ENCODE measurements at regions not wholly inside any gene's neighbourhood (a gene's known extent, or its start where the extent isn't known, plus 50 kb on each side); places are given as distances from the start of the nearest gene placed in this dataset.

- intact Hi-C loops (cut with DNase I) = no loop called here
- Histone ChIP-seq H3K4me1 (ENCODE audit: control insufficient read depth, insufficient read depth, low read length) (no peaks in the 10 kb centered on the region), H3K27me3 (ENCODE audit: control insufficient read depth, insufficient read depth) (no peaks in the 10 kb centered on the region), H3K4me3 (ENCODE audit: low read length) (no peak overlapping the region), H3K27ac (ENCODE audit: low read length) (no peak overlapping the region), H3K9me3 (ENCODE audit: control insufficient read depth, low read length) (no peaks in the 10 kb centered on the region)
- WGBS = 82% methylated on average over 3 of the region's 3 CpGs
- ATAC-seq = no peak
- no peak for DNase-seq
Observed at GRCh38 chr9:74348777-74349176, 148.4 kb upstream of the RORB start.

- Histone ChIP-seq H3K4me1 (ENCODE audit: control insufficient read depth, insufficient read depth, low read length) (no peaks in the 10 kb centered on the region), H3K9me3 (ENCODE audit: control insufficient read depth, low read length) (no peaks in the 10 kb centered on the region), H3K27ac (ENCODE audit: low read length) (no peak overlapping the region), H3K27me3 (ENCODE audit: control insufficient read depth, insufficient read depth) (no peaks in the 10 kb centered on the region), H3K4me3 (ENCODE audit: low read length) (no peak overlapping the region)
- no peak for ATAC-seq
- WGBS = 93% methylated on average over 2 of the region's 2 CpGs
- no peak for DNase-seq
- intact Hi-C loops (cut with DNase I) = no loop called here
Observed at GRCh38 chr9:74355107-74355506, 142.0 kb upstream of the RORB start.

GRCh38 chr9:74357577-74357976 lies 139.6 kb upstream of the RORB start:
- WGBS = 56% methylated on average over 2 of the region's 2 CpGs

GRCh38 chr9:74358959-74359358 lies 138.2 kb upstream of the RORB start:
- Histone ChIP-seq H3K9me3 (ENCODE audit: control insufficient read depth, low read length) (no peaks in the 10 kb centered on the region), H3K27me3 (ENCODE audit: control insufficient read depth, insufficient read depth) (no peaks in the 10 kb centered on the region), H3K4me1 (ENCODE audit: control insufficient read depth, insufficient read depth, low read length) (no peaks in the 10 kb centered on the region), H3K4me3 (ENCODE audit: low read length) (no peak overlapping the region), H3K27ac (ENCODE audit: low read length) (no peak overlapping the region)
- ATAC-seq (no peak), DNase-seq (no peak)
- 40% methylated on average over 4 of the region's 4 CpGs for WGBS
- intact Hi-C loops (cut with DNase I) = no loop called here

More at GRCh38 chr9:74357577-74357976, 139.6 kb upstream of the RORB start:
- intact Hi-C loops (cut with DNase I) = no loop called here
- DNase-seq = no peak
- Histone ChIP-seq H3K27me3 (ENCODE audit: control insufficient read depth, insufficient read depth) (no peaks in the 10 kb centered on the region), H3K4me1 (ENCODE audit: control insufficient read depth, insufficient read depth, low read length) (no peaks in the 10 kb centered on the region), H3K27ac (ENCODE audit: low read length) (no peak overlapping the region), H3K4me3 (ENCODE audit: low read length) (no peak overlapping the region), H3K9me3 (ENCODE audit: control insufficient read depth, low read length) (no peaks in the 10 kb centered on the region)
- ATAC-seq = no peak

- intact Hi-C loops (cut with DNase I) = no loop called here
- WGBS = 66% methylated on average over 1 of the region's 1 CpG
- Histone ChIP-seq H3K27ac (ENCODE audit: low read length) (no peak overlapping the region), H3K4me1 (ENCODE audit: control insufficient read depth, insufficient read depth, low read length) (no peaks in the 10 kb centered on the region), H3K9me3 (ENCODE audit: control insufficient read depth, low read length) (no peaks in the 10 kb centered on the region), H3K4me3 (ENCODE audit: low read length) (no peak overlapping the region), H3K27me3 (ENCODE audit: control insufficient read depth, insufficient read depth) (no peaks in the 10 kb centered on the region)
- DNase-seq (no peak), ATAC-seq (no peak)
Observed at GRCh38 chr9:74361508-74361907, 135.6 kb upstream of the RORB start.

GRCh38 chr9:74362423-74362822 lies 134.7 kb upstream of the RORB start:
- no peak for DNase-seq
- intact Hi-C loops (cut with DNase I) = no loop called here
- H3K27me3 ChIP-seq (ENCODE audit: control insufficient read depth, insufficient read depth) = no peaks in the 10 kb centered on the region

GRCh38 chr9:74366111-74366510 lies 131.0 kb upstream of the RORB start:
- no peak for DNase-seq
- 45% methylated on average over 3 of the region's 3 CpGs for WGBS
- H3K4me3 ChIP-seq (ENCODE audit: low read length) = no peak overlapping the region
- no peak overlapping the region for H3K27ac ChIP-seq (ENCODE audit: low read length)
- no peaks in the 10 kb centered on the region for H3K4me1 ChIP-seq (ENCODE audit: control insufficient read depth, insufficient read depth, low read length)
- H3K27me3 ChIP-seq (ENCODE audit: control insufficient read depth, insufficient read depth) = no peaks in the 10 kb centered on the region
- intact Hi-C loops (cut with DNase I) = no loop called here
- no peaks in the 10 kb centered on the region for H3K9me3 ChIP-seq (ENCODE audit: control insufficient read depth, low read length)
- no peak for ATAC-seq

More at GRCh38 chr9:74362423-74362822, 134.7 kb upstream of the RORB start:
- 69% methylated on average over 3 of the region's 3 CpGs for WGBS
- no peak overlapping the region for H3K4me3 ChIP-seq (ENCODE audit: low read length)
- no peaks in the 10 kb centered on the region for H3K4me1 ChIP-seq (ENCODE audit: control insufficient read depth, insufficient read depth, low read length)
- H3K9me3 ChIP-seq (ENCODE audit: control insufficient read depth, low read length) = no peaks in the 10 kb centered on the region
- H3K27ac ChIP-seq (ENCODE audit: low read length) = no peak overlapping the region
- no peak for ATAC-seq

GRCh38 chr9:74369844-74370243 lies 127.3 kb upstream of the RORB start:
- Histone ChIP-seq H3K4me1 (ENCODE audit: control insufficient read depth, insufficient read depth, low read length) (no peaks in the 10 kb centered on the region), H3K27ac (ENCODE audit: low read length) (no peak overlapping the region), H3K9me3 (ENCODE audit: control insufficient read depth, low read length) (no peaks in the 10 kb centered on the region), H3K27me3 (ENCODE audit: control insufficient read depth, insufficient read depth) (no peaks in the 10 kb centered on the region), H3K4me3 (ENCODE audit: low read length) (no peak overlapping the region)
- DNase-seq = no peak
- ATAC-seq = no peak
- WGBS = 76% methylated on average over 1 of the region's 1 CpG
- intact Hi-C loops (cut with DNase I) = no loop called here

GRCh38 chr9:74373348-74373747 lies 123.8 kb upstream of the RORB start:
- Histone ChIP-seq H3K4me1 (ENCODE audit: control insufficient read depth, insufficient read depth, low read length) (no peaks in the 10 kb centered on the region), H3K9me3 (ENCODE audit: control insufficient read depth, low read length) (no peaks in the 10 kb centered on the region), H3K4me3 (ENCODE audit: low read length) (no peak overlapping the region), H3K27ac (ENCODE audit: low read length) (no peak overlapping the region), H3K27me3 (ENCODE audit: control insufficient read depth, insufficient read depth) (no peaks in the 10 kb centered on the region)
- intact Hi-C loops (cut with DNase I) = no loop called here
- ATAC-seq = no peak
- no peak for DNase-seq

GRCh38 chr9:74379718-74380117 lies 117.4 kb upstream of the RORB start:
- WGBS = 44% methylated on average over 2 of the region's 2 CpGs
- Histone ChIP-seq H3K4me3 (ENCODE audit: low read length) (no peak overlapping the region), H3K27ac (ENCODE audit: low read length) (no peak overlapping the region), H3K4me1 (ENCODE audit: control insufficient read depth, insufficient read depth, low read length) (no peaks in the 10 kb centered on the region), H3K9me3 (ENCODE audit: control insufficient read depth, low read length) (no peaks in the 10 kb centered on the region), H3K27me3 (ENCODE audit: control insufficient read depth, insufficient read depth) (no peaks in the 10 kb centered on the region)
- intact Hi-C loops (cut with DNase I) = no loop called here
- ATAC-seq (no peak), DNase-seq (no peak)

GRCh38 chr9:74391816-74392215 lies 105.3 kb upstream of the RORB start:
- H3K4me1 ChIP-seq (ENCODE audit: control insufficient read depth, insufficient read depth, low read length) = no peaks in the 10 kb centered on the region
- no peak overlapping the region for H3K27ac ChIP-seq (ENCODE audit: low read length)
- H3K4me3 ChIP-seq (ENCODE audit: low read length) = no peak overlapping the region
- DNase-seq (no peak), ATAC-seq (no peak)
- intact Hi-C loops (cut with DNase I) = no loop called here
- no peaks in the 10 kb centered on the region for H3K9me3 ChIP-seq (ENCODE audit: control insufficient read depth, low read length)
- 78% methylated on average over 2 of the region's 2 CpGs for WGBS
- H3K27me3 ChIP-seq (ENCODE audit: control insufficient read depth, insufficient read depth) = no peaks in the 10 kb centered on the region

GRCh38 chr9:74403581-74403980 lies 93.6 kb upstream of the RORB start:
- Histone ChIP-seq H3K27ac (ENCODE audit: low read length) (no peak overlapping the region), H3K4me1 (ENCODE audit: control insufficient read depth, insufficient read depth, low read length) (no peaks in the 10 kb centered on the region), H3K4me3 (ENCODE audit: low read length) (no peak overlapping the region), H3K9me3 (ENCODE audit: control insufficient read depth, low read length) (no peaks in the 10 kb centered on the region), H3K27me3 (ENCODE audit: control insufficient read depth, insufficient read depth) (no peaks in the 10 kb centered on the region)
- DNase-seq (no peak), ATAC-seq (no peak)
- intact Hi-C loops (cut with DNase I) = no loop called here

Measured in right cardiac atrium (tissue), 5 donors.